ENCODE measurements at regions not wholly inside any gene's neighbourhood (a gene's known extent, or its start where the extent isn't known, plus 50 kb on each side); places are given as distances from the start of the nearest gene placed in this dataset.
A peak's percentile ranks its signal among the peaks of the same experiment; 100 is the strongest.

GRCh38 chr2:157075924-157076323 lies 181.6 kb upstream of the GALNT5 start:
- ChIA-PET CTCF (interaction anchor here (1.0 to 2.2 kb wide), 3 partner anchors 13 to 117 kb away, joined by 6 read pairs; no protein-coding TSS in a partner anchor), RAD21 (ENCODE audit: unreplicated experiment) (interaction anchor here (1.3 to 1.7 kb wide), 4 partner anchors 13 to 117 kb away, joined by 3 to 9 read pairs (median 6); no protein-coding TSS in a partner anchor), POLR2A (interaction anchor here (1.0 kb wide), 1 partner anchor 10 kb away, joined by 3 read pairs; no protein-coding TSS in a partner anchor), SMC1A (ENCODE audit: uncharacterized antibody, unreplicated experiment) (interaction anchor here (0.6 to 2.8 kb wide), 5 partner anchors 10 to 117 kb away, joined by 3 to 19 read pairs (median 5); no protein-coding TSS in a partner anchor)
- Histone ChIP-seq H4K20me1 (ENCODE audit: control insufficient read depth, insufficient read depth) (no peaks in the 10 kb centered on the region), H3K36me3 (ENCODE audit: control insufficient read depth in 2 of 2, insufficient read depth in 2 of 2, low read length in 1 of 2) (no peaks in the 10 kb centered on the region), H3K9me3 (replicated peaks; ENCODE audit: control insufficient read depth, insufficient read depth, low read length) (no peaks in the 10 kb centered on the region), H3K27me3 (replicated peaks in 1 of 2; ENCODE audit: control insufficient read depth in 2 of 2, insufficient read depth in 2 of 2, low read length in 1 of 2) (no peaks in the 10 kb centered on the region; a peak in 1 of 4 replicates), H2AFZ (ENCODE audit: control insufficient read depth, low read depth, low read length) (no peak overlapping the region), H3K4me1 (ENCODE audit: control insufficient read depth, insufficient read depth, low read length) (peaks cover 8% of the 10 kb centered on the region), H3K4me2 (ENCODE audit: control insufficient read depth, insufficient read depth) (no peak overlapping the region), H3K27ac (ENCODE audit: control insufficient read depth, insufficient read depth) (no peak overlapping the region), H3K79me2 (ENCODE audit: control insufficient read depth, insufficient read depth, low read length) (no peaks in the 10 kb centered on the region), H3K4me3 (no peak overlapping the region), H3K9ac (ENCODE audit: control insufficient read depth, insufficient read depth, low read length) (no peak overlapping the region)
- WGBS (ENCODE audit: insufficient coverage, insufficient replicate concordance, low lambda C conversion rate, missing lambda C conversion rate), result 35% methylated on average over 2 of the region's 2 CpGs
- no peak for FAIRE-seq
- TF ChIP-seq STAT1 (conservative IDR thresholded peaks at IDR 0.05) (no peak), YBX1 (IDR thresholded peaks at IDR 0.05) (no peak), SKIL (IDR thresholded peaks at IDR 0.05; ENCODE audit: low read depth, poor library complexity, severe bottlenecking) (no peak), HDAC6 (IDR thresholded peaks at IDR 0.05; ENCODE audit: unreplicated experiment) (no peak), E2F8 (IDR thresholded peaks at IDR 0.05; ENCODE audit: low read depth, partially characterized antibody) (no peak), KAT2A (conservative IDR thresholded peaks at IDR 0.05; ENCODE audit: control insufficient read depth, low read depth, low read length) (no peak)
- in situ Hi-C loops (cut with MboI) (no loop called here), intact Hi-C loops (cut with micrococcal nuclease; ENCODE audit: unreplicated experiment) (no loop called here)
- BruUV-seq (replicated peaks), result no TSS peak
- ATAC-seq, result peak; percentile 25; the same call in 1 of the 3 replicates
- no peak for DNase-seq (ENCODE audit: low read depth, low spot score)
